ENCODE measurements at regions not wholly inside any gene's neighbourhood (a gene's known extent, or its start where the extent isn't known, plus 50 kb on each side); places are given as distances from the start of the nearest gene placed in this dataset.

GRCh38 chrX:115409551-115409950, 120.0 kb downstream of the LUZP4 start:
- TF ChIP-seq CTCF (IDR thresholded peaks at IDR 0.05) (no peak), POLR2A (IDR thresholded peaks at IDR 0.05) (no peak)
